ENCODE measurements at regions not wholly inside any gene's neighbourhood (a gene's known extent, or its start where the extent isn't known, plus 50 kb on each side); places are given as distances from the start of the nearest gene placed in this dataset.

DNA sequence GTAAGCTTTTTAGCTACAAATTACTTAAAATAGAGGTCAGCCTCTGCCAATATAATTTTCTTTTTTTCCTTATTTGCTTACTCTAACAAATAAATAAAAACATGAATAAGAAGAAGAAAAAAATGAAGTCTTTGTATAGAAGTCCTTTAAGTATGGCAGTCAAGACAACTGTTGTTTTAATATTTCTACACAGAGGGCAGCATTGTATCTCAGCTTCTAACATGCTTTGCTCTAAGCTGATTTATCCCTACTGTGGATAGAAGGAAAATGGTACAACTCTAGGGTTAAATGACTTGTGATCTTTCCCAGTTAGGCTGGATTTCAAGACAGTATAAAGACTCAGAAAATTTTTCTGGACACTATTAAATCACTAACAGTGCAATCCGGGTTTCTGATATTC, 104.3 kb upstream of the MEIS2 start:
- ATAC-seq (ENCODE audit: insufficient number of reproducible peaks, low FRiP score, low read depth) (no peak), DNase-seq (ENCODE audit: low spot score) (no peak)
- Histone ChIP-seq H3K27me3 (replicated peaks; ENCODE audit: insufficient read depth) (no peaks in the 10 kb centered on the region), H3K36me3 (no peaks in the 10 kb centered on the region), H3K27ac (no peak overlapping the region), H3K4me1 (ENCODE audit: control insufficient read depth in 1 of 2, low read depth in 2 of 2) (no peaks in the 10 kb centered on the region), H3K9me3 (no peaks in the 10 kb centered on the region), H3K4me3 (no peak overlapping the region)
- TF ChIP-seq, protein P1, sequence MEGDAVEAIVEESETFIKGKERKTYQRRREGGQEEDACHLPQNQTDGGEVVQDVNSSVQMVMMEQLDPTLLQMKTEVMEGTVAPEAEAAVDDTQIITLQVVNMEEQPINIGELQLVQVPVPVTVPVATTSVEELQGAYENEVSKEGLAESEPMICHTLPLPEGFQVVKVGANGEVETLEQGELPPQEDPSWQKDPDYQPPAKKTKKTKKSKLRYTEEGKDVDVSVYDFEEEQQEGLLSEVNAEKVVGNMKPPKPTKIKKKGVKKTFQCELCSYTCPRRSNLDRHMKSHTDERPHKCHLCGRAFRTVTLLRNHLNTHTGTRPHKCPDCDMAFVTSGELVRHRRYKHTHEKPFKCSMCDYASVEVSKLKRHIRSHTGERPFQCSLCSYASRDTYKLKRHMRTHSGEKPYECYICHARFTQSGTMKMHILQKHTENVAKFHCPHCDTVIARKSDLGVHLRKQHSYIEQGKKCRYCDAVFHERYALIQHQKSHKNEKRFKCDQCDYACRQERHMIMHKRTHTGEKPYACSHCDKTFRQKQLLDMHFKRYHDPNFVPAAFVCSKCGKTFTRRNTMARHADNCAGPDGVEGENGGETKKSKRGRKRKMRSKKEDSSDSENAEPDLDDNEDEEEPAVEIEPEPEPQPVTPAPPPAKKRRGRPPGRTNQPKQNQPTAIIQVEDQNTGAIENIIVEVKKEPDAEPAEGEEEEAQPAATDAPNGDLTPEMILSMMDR (IDR thresholded peaks at IDR 0.05): no peak

DNA sequence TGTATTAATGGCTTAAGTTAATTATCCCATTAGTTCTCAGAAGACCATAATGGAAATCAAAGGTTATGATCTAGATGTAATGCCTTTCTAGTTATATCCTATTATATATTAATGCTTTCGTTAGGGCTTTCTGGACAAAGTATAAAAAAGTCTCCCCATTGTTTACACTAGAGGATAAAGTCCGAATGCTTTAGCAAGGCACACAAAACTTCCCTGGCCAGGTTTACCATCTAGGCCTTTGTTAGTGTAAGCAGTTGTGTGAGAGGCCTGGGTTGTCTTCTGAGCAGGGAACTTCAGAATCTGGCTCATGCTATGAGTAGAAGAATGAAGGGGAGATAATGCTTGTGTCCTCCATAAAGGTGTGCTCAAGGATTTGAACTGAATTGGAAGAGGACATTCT, 106.3 kb upstream of the MEIS2 start:
- no peaks in the 10 kb centered on the region for H3K36me3 ChIP-seq
- H3K4me3 ChIP-seq: no peak overlapping the region
- H3K9me3 ChIP-seq: no peaks in the 10 kb centered on the region
- ATAC-seq (ENCODE audit: insufficient number of reproducible peaks, low FRiP score, low read depth) (no peak), DNase-seq (ENCODE audit: low spot score) (no peak)
- no peaks in the 10 kb centered on the region for H3K27me3 ChIP-seq (replicated peaks; ENCODE audit: insufficient read depth)
- H3K4me1 ChIP-seq (ENCODE audit: control insufficient read depth in 1 of 2, low read depth in 2 of 2): no peaks in the 10 kb centered on the region
- no peak overlapping the region for H3K27ac ChIP-seq
- TF ChIP-seq, protein P1 (IDR thresholded peaks at IDR 0.05): no peak

DNA sequence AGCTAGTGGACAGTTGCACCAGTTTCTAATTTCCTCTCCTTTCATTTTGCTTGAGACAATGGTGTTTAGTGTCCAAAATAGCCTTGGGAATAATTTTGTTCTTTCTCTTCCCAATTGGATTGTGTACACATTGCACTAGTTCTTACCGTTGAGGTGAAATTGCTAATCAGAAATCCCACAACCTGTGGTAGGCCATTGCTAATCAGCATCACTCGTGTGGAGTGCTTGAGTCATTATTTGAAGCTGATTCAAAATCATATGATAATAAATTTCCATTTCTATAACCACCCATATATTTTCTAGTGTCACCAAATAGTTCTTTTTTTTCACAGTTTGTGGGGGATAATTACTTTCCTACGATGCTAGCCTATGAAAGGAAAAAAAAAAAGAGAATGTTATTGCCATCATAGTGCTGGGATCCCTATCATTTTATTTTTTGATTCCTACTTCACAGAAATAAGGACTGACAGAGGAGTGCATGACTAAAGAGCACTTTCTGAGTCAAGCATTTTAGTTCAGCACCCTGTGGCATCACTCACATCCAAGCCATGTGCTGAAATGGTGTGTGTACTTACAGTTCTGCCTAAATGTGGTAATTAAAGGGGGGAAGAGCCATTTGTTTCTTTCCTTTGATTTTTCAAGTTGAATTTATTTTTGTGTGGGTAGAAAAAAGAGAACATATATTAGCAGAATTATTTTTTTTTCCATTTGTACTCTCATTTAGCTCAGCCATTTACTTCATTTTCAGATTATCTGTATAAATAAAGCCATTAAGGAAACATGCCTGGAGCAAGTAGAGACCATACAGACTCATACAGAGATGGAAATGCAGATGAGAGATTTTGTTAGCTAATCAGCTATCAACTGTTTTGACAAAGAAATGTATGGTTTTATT, 108.0 kb upstream of the MEIS2 start:
- H3K27me3 ChIP-seq (replicated peaks; ENCODE audit: insufficient read depth): no peaks in the 10 kb centered on the region
- no peak overlapping the region for H3K4me3 ChIP-seq
- H3K4me1 ChIP-seq (ENCODE audit: control insufficient read depth in 1 of 2, low read depth in 2 of 2): no peaks in the 10 kb centered on the region
- no peaks in the 10 kb centered on the region for H3K9me3 ChIP-seq
- no peak overlapping the region for H3K27ac ChIP-seq
- no peaks in the 10 kb centered on the region for H3K36me3 ChIP-seq
- ATAC-seq (ENCODE audit: insufficient number of reproducible peaks, low FRiP score, low read depth) (no peak), DNase-seq (ENCODE audit: low spot score) (no peak)
- TF ChIP-seq, protein P1 (IDR thresholded peaks at IDR 0.05): no peak

DNA sequence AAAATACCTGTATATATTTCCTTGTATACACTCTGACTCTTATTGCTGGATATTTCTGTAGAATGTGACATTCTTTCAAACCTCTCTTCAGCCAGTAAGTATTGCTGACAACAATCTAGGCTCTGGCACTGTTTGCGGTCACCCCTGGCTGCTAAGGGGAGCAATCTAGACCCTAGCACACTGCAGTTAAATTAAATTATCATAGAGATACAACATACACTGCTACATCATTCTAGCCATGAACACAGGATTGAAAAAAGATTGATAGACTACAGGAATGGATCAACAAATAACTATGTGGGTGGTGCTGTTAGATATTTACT, 108.7 kb upstream of the MEIS2 start:
- TF ChIP-seq, protein P1 (IDR thresholded peaks at IDR 0.05): no peak
- Histone ChIP-seq H3K4me1 (ENCODE audit: control insufficient read depth in 1 of 2, low read depth in 2 of 2) (no peaks in the 10 kb centered on the region), H3K9me3 (no peaks in the 10 kb centered on the region), H3K4me3 (no peak overlapping the region), H3K36me3 (no peaks in the 10 kb centered on the region), H3K27me3 (replicated peaks; ENCODE audit: insufficient read depth) (no peaks in the 10 kb centered on the region), H3K27ac (no peak overlapping the region)
- no peak for DNase-seq (ENCODE audit: low spot score)
- no peak for ATAC-seq (ENCODE audit: insufficient number of reproducible peaks, low FRiP score, low read depth)

DNA sequence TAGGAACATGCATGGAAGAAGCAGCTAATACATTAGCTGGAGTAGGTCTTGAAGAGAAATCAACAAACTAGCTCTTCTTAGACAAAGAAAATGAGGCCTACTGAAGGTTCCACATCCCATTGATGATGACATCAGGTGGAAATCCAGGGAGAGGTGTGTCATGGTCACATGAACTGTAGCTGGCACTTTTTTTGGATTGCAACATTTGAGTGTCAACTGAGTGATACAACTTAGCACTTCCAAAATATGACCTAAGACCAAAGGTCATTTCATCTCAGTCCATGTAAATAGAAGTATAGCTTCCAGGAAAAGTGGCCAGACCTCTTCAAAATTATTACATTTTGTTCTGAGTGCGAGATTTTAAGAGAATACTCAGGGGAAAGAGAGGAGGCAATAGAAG, 117.2 kb upstream of the MEIS2 start:
- H3K4me3 ChIP-seq: no peak overlapping the region
- TF ChIP-seq, protein P1 (IDR thresholded peaks at IDR 0.05): no peak
- no peak for DNase-seq (ENCODE audit: low spot score)

More for the DNA sequence above, 117.2 kb upstream of the MEIS2 start:
- Histone ChIP-seq H3K36me3 (no peaks in the 10 kb centered on the region), H3K9me3 (no peaks in the 10 kb centered on the region), H3K27me3 (replicated peaks; ENCODE audit: insufficient read depth) (no peaks in the 10 kb centered on the region), H3K4me1 (ENCODE audit: control insufficient read depth in 1 of 2, low read depth in 2 of 2) (no peaks in the 10 kb centered on the region), H3K27ac (no peak overlapping the region)
- no peak for ATAC-seq (ENCODE audit: insufficient number of reproducible peaks, low FRiP score, low read depth)
